Central memory CD8-positive, alpha-beta T cell (primary cell): ENCODE measurements at regions not wholly inside any gene's neighbourhood (a gene's known extent, or its start where the extent isn't known, plus 50 kb on each side); places are given as distances from the start of the nearest gene placed in this dataset.

Source experiments
- ATAC-seq: fragments of 150-1000 bp; cut with Tn5 transposase; replicated peaks from 2 replicates; pipeline ENCODE4 v1.10.0; 2022; ENCODE audit warnings: mild to moderate bottlenecking, moderate FRiP score, moderate number of reproducible peaks; ENCODE audit not compliant: poor library complexity, severe bottlenecking; ENCODE audit errors: extremely low read depth
- DNase-seq, 2 donors: peaks; one replicate each; pipeline ENCODE4 v3.0.0; 2021; ENCODE audit warnings: low spot score in 2 of 2
- H3K27ac Mint-ChIP-seq: one replicate; pipeline ENCODE4 v1.8.0; 2022; ENCODE audit warnings: low read depth, mild to moderate bottlenecking, moderate library complexity, mixed read lengths
- H3K27me3 Mint-ChIP-seq: one replicate; pipeline ENCODE4 v1.8.0; 2022; ENCODE audit warnings: mixed read lengths
- H3K36me3 Mint-ChIP-seq: one replicate; pipeline ENCODE4 v1.8.0; 2022; ENCODE audit warnings: mild to moderate bottlenecking, moderate library complexity, mixed read lengths; ENCODE audit not compliant: insufficient read depth
- H3K4me1 Mint-ChIP-seq: one replicate; pipeline ENCODE4 v1.8.0; 2022; ENCODE audit warnings: mixed read lengths
- H3K4me3 Mint-ChIP-seq: one replicate; pipeline ENCODE4 v1.8.0; 2022; ENCODE audit warnings: mild to moderate bottlenecking, moderate library complexity, mixed read lengths
- H3K9me3 Mint-ChIP-seq: one replicate; pipeline ENCODE4 v1.8.0; 2022; ENCODE audit warnings: mixed read lengths

DNA sequence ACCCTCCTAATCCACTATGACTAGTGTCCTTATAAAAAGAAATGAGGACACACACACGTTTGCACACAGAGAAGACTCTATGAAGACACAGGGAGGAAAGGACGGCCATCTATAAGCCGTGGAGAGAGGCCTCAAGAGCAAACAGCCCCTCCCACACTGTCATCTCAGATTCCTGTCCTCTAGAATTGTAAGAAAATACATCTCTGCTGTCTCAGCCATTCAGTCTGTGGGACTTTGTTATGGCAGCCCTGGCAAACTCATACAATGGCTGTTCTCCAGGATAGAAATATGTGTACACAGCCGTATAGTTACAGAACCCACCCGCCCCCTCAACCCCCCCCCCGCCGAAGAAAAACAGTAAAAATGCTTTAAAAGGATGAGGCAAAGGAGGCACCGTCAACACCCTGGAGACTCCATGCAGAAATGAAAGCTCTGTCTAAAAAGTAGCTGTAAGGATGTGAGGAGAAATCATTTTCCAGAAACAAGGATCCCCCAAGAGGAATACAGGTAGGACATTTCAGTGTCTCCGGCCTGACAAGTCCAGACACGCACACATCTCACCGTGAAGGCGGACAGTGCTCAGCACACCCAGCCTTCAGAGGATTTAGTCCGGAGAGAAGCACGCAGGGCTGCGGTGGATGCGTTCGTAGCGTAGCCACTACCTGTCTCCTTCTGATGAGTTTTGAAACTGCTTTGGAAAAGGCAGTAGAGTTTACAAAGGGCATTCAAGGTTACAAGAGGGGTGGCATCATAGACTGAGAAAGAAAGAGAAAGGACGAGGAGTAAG lies 110.8 kb upstream of the ERCC6L2 start:
- peaks cover 5% of the 10 kb centered on the region for H3K27me3 Mint-ChIP-seq

GRCh38 chr9:95763983-95764382 lies 111.5 kb upstream of the ERCC6L2 start:
- no peaks in the 10 kb centered on the region for H3K9me3 Mint-ChIP-seq
- no peak overlapping the region for H3K4me3 Mint-ChIP-seq
- no peaks in the 10 kb centered on the region for H3K36me3 Mint-ChIP-seq
- ATAC-seq (no peak), DNase-seq (no peak)
- no peaks in the 10 kb centered on the region for H3K27me3 Mint-ChIP-seq
- no peak overlapping the region for H3K27ac Mint-ChIP-seq
- peaks cover 5% of the 10 kb centered on the region for H3K4me1 Mint-ChIP-seq

More for the DNA sequence above, 110.8 kb upstream of the ERCC6L2 start:
- H3K4me3 Mint-ChIP-seq, result no peak overlapping the region
- DNase-seq (no peak), ATAC-seq (no peak)
- no peaks in the 10 kb centered on the region for H3K36me3 Mint-ChIP-seq
- H3K4me1 Mint-ChIP-seq, result peaks cover 5% of the 10 kb centered on the region
- no peaks in the 10 kb centered on the region for H3K9me3 Mint-ChIP-seq
- no peak overlapping the region for H3K27ac Mint-ChIP-seq

DNA sequence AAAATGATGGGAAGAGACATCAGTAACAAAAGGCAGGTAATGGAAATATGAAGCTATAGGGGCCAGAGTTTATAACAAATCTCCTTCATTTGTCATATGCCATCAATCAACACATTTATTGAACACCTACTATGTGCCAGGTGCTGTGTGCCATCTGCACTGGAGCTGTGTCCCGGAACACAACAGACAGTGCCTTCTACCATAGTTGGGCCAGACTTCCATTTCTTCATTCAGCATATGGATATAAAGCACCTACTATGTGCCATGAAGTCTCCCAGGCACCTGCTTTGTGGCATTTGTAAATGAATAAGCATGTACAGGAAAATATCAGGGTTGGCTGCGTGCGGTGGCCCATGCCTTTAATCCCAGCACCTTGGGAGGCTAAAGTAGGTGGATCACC lies 112.5 kb upstream of the ERCC6L2 start:
- H3K36me3 Mint-ChIP-seq, result peaks cover 2% of the 10 kb centered on the region

DNA sequence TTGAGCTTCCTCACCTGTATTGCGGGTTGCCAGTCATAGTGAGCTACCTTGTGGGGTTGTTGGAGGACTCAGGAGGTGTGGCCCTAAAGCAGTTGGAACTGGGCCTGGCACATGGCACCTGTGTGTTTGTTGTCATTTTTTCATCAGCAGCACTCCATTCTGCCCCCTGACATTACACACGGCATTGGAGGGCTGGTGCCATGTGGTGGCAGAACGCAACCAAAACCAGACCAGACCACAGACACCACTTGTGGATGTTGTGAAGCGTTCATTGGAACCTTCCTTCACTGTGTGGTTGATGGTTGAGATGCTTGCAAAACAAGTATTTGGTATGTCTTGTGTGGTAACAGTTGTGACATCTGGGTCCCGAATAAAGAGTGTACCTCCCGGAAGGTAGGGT lies 113.2 kb upstream of the ERCC6L2 start:
- peaks cover 2% of the 10 kb centered on the region for H3K36me3 Mint-ChIP-seq
- H3K4me1 Mint-ChIP-seq, result peaks cover 5% of the 10 kb centered on the region
- no peaks in the 10 kb centered on the region for H3K9me3 Mint-ChIP-seq
- DNase-seq, result no peak
- H3K27ac Mint-ChIP-seq, result no peak overlapping the region
- ATAC-seq, result peak; percentile 32
- no peaks in the 10 kb centered on the region for H3K27me3 Mint-ChIP-seq
- no peak overlapping the region for H3K4me3 Mint-ChIP-seq

More for the DNA sequence above, 112.5 kb upstream of the ERCC6L2 start:
- no peak for ATAC-seq
- Mint-ChIP-seq H3K4me3 (no peak overlapping the region), H3K9me3 (no peaks in the 10 kb centered on the region), H3K27me3 (no peaks in the 10 kb centered on the region), H3K4me1 (peaks cover 5% of the 10 kb centered on the region), H3K27ac (no peak overlapping the region)
- DNase-seq, result no peak

GRCh38 chr9:95760791-95761190 lies 114.7 kb upstream of the ERCC6L2 start:
- H3K27me3 Mint-ChIP-seq, result no peaks in the 10 kb centered on the region
- DNase-seq (no peak), ATAC-seq (no peak)
- H3K4me1 Mint-ChIP-seq, result peaks cover 5% of the 10 kb centered on the region
- H3K36me3 Mint-ChIP-seq, result peaks cover 2% of the 10 kb centered on the region
- no peak overlapping the region for H3K27ac Mint-ChIP-seq
- no peak overlapping the region for H3K4me3 Mint-ChIP-seq
- no peaks in the 10 kb centered on the region for H3K9me3 Mint-ChIP-seq

DNA sequence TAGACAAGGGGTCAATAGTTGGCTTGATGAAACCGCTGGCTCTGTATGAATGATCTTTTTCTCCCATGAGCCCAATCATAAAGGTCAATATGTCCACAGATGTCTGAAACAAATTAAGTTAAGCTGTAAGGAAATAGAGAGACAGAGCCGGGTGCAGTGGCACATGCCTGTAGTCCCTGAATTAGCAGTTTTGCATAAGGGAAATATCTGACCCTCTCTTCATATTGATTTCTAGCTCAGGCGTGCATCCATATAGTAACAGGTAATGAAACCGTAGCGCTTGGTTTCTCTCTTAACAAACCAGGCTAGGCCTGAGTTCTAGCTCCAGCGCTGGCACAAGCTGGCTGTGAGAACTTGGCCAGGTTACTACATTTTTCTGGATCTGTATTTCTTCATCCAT lies 118.1 kb upstream of the ERCC6L2 start:
- Mint-ChIP-seq H3K27me3 (no peaks in the 10 kb centered on the region), H3K4me1 (peaks cover 2% of the 10 kb centered on the region), H3K4me3 (no peak overlapping the region), H3K27ac (no peak overlapping the region), H3K9me3 (no peaks in the 10 kb centered on the region), H3K36me3 (peaks cover 2% of the 10 kb centered on the region)
- DNase-seq (no peak), ATAC-seq (no peak)

GRCh38 chr9:95756986-95757385 lies 118.5 kb upstream of the ERCC6L2 start:
- Mint-ChIP-seq H3K9me3 (no peaks in the 10 kb centered on the region), H3K4me1 (no peaks in the 10 kb centered on the region), H3K36me3 (peaks cover 2% of the 10 kb centered on the region), H3K27me3 (no peaks in the 10 kb centered on the region), H3K27ac (no peak overlapping the region), H3K4me3 (no peak overlapping the region)
- DNase-seq, result no peak
- ATAC-seq, result no peak

GRCh38 chr9:95756101-95756500 lies 119.4 kb upstream of the ERCC6L2 start:
- Mint-ChIP-seq H3K27ac (no peak overlapping the region), H3K36me3 (peaks cover 2% of the 10 kb centered on the region), H3K4me3 (no peak overlapping the region), H3K27me3 (no peaks in the 10 kb centered on the region), H3K9me3 (no peaks in the 10 kb centered on the region), H3K4me1 (no peaks in the 10 kb centered on the region)
- no peak for ATAC-seq
- no peak for DNase-seq

GRCh38 chr9:95755421-95755730 lies 120.1 kb upstream of the ERCC6L2 start:
- H3K36me3 Mint-ChIP-seq, result peaks cover 2% of the 10 kb centered on the region
- H3K9me3 Mint-ChIP-seq, result no peaks in the 10 kb centered on the region
- H3K4me1 Mint-ChIP-seq, result no peaks in the 10 kb centered on the region
- H3K4me3 Mint-ChIP-seq, result no peak overlapping the region
- ATAC-seq (no peak), DNase-seq (no peak)
- no peak overlapping the region for H3K27ac Mint-ChIP-seq
- no peaks in the 10 kb centered on the region for H3K27me3 Mint-ChIP-seq

DNA sequence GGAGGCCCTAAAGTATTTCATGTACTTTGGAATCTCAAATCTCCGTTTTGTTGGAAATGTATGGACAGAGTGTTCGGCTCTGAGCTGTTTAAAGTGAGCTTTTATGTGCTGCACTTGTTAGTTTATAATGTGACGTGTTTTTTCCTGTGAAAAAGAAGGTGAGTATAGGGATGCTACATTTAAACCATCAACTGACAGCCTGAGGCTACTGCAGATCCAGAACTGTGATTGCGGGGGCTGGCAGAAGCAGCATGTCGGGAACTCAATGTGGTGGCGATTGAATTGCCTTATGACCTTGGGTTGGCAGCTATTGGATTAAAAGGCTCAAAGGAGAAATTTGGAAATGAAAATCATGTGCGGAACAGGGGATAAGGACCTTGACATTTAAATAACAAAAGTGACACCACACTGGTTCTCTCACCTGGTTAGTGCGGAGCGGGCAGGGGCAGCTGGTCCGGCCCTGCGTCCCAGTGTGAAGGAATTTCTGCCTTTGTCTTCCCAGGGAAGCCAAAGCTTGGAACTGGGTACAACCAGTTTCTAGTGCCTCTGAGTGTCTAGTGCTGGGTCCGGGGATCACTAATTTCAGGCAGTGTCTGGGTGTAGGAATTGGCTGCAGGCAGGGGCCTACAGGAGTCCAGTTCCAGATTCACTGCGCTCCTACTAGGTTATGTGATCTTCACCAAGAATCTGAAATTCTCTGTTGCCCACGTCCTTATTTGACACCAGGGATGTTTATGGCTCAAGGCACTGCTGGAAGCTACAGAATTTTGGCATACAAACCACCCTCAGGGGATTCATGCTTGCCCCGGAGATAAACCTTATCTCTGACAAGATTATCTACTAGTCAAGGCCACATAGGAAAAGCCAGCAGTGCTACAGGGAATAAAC lies 120.7 kb upstream of the ERCC6L2 start:
- Mint-ChIP-seq H3K27ac (no peak overlapping the region), H3K36me3 (peaks cover 2% of the 10 kb centered on the region), H3K4me1 (no peaks in the 10 kb centered on the region), H3K27me3 (peaks cover 2% of the 10 kb centered on the region), H3K9me3 (no peaks in the 10 kb centered on the region), H3K4me3 (no peak overlapping the region)
- DNase-seq, result no peak
- ATAC-seq, result no peak

GRCh38 chr9:95753762-95754465 lies 121.6 kb upstream of the ERCC6L2 start:
- Mint-ChIP-seq H3K4me1 (no peaks in the 10 kb centered on the region), H3K27ac (no peak overlapping the region), H3K36me3 (peaks cover 2% of the 10 kb centered on the region), H3K27me3 (peaks cover 10% of the 10 kb centered on the region), H3K4me3 (no peak overlapping the region), H3K9me3 (no peaks in the 10 kb centered on the region)
- no peak for ATAC-seq
- DNase-seq, result no peak

DNA sequence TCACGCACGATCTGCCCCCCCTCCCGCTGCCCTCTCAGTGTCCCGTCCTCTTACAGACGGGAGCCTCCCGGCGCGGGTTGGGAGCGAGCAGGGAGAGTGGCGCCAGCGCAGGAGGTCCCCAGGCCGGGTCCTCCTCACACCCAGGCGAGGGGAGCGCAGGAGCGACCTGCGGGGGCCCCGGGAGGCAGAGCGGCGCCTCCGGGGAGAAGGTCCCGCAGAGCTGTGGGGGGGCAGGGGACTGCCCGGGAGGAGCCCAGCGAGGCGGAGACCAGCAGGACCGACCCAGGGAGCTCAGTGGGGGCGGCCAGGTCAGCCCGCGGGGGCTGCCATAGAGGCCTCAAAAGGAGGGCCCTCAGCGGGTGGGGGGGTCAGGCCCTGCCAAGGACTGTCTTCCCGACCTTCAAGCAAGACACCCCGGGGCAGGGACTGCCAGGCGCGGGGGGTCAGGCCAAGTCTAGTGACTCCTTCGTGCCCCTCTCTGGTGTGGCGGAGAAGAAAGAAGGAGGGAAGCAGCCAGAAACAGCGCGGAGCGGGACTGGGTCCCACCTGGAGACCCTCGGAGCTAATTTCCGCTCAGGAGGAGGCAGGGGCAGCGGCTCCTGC lies 123.3 kb upstream of the ERCC6L2 start:
- no peak overlapping the region for H3K4me3 Mint-ChIP-seq
- H3K4me1 Mint-ChIP-seq, result no peaks in the 10 kb centered on the region
- no peak for ATAC-seq
- H3K36me3 Mint-ChIP-seq, result no peaks in the 10 kb centered on the region
- H3K27me3 Mint-ChIP-seq, result peaks cover 20% of the 10 kb centered on the region
- no peak for DNase-seq
- H3K27ac Mint-ChIP-seq, result no peak overlapping the region
- H3K9me3 Mint-ChIP-seq, result no peaks in the 10 kb centered on the region
